HL-60 (cell line): ENCODE measurements at regions not wholly inside any gene's neighbourhood (a gene's known extent, or its start where the extent isn't known, plus 50 kb on each side); places are given as distances from the start of the nearest gene placed in this dataset.

Experiments
- POLR2AphosphoS5 ChIP-seq: IDR thresholded peaks from 2 replicates; pipeline ENCODE4 v1.6.1; 2012; ENCODE audit warnings: low read depth
- SPI1 ChIP-seq: IDR thresholded peaks from 2 replicates; pipeline ENCODE4 v1.6.1; 2012; ENCODE audit warnings: low read depth, mild to moderate bottlenecking, borderline replicate concordance

GRCh38 chr3:18630295-18630694 lies 205.2 kb upstream of the SATB1 start:
- no peak for TF ChIP-seq POLR2AphosphoS5
- TF ChIP-seq SPI1, result no peak
